ENCODE measurements at regions not wholly inside any gene's neighbourhood (a gene's known extent, or its start where the extent isn't known, plus 50 kb on each side); places are given as distances from the start of the nearest gene placed in this dataset.

GRCh38 chr5:154132718-154133307, 57.7 kb upstream of the GALNT10 start (continued):
- TF ChIP-seq, protein P1, sequence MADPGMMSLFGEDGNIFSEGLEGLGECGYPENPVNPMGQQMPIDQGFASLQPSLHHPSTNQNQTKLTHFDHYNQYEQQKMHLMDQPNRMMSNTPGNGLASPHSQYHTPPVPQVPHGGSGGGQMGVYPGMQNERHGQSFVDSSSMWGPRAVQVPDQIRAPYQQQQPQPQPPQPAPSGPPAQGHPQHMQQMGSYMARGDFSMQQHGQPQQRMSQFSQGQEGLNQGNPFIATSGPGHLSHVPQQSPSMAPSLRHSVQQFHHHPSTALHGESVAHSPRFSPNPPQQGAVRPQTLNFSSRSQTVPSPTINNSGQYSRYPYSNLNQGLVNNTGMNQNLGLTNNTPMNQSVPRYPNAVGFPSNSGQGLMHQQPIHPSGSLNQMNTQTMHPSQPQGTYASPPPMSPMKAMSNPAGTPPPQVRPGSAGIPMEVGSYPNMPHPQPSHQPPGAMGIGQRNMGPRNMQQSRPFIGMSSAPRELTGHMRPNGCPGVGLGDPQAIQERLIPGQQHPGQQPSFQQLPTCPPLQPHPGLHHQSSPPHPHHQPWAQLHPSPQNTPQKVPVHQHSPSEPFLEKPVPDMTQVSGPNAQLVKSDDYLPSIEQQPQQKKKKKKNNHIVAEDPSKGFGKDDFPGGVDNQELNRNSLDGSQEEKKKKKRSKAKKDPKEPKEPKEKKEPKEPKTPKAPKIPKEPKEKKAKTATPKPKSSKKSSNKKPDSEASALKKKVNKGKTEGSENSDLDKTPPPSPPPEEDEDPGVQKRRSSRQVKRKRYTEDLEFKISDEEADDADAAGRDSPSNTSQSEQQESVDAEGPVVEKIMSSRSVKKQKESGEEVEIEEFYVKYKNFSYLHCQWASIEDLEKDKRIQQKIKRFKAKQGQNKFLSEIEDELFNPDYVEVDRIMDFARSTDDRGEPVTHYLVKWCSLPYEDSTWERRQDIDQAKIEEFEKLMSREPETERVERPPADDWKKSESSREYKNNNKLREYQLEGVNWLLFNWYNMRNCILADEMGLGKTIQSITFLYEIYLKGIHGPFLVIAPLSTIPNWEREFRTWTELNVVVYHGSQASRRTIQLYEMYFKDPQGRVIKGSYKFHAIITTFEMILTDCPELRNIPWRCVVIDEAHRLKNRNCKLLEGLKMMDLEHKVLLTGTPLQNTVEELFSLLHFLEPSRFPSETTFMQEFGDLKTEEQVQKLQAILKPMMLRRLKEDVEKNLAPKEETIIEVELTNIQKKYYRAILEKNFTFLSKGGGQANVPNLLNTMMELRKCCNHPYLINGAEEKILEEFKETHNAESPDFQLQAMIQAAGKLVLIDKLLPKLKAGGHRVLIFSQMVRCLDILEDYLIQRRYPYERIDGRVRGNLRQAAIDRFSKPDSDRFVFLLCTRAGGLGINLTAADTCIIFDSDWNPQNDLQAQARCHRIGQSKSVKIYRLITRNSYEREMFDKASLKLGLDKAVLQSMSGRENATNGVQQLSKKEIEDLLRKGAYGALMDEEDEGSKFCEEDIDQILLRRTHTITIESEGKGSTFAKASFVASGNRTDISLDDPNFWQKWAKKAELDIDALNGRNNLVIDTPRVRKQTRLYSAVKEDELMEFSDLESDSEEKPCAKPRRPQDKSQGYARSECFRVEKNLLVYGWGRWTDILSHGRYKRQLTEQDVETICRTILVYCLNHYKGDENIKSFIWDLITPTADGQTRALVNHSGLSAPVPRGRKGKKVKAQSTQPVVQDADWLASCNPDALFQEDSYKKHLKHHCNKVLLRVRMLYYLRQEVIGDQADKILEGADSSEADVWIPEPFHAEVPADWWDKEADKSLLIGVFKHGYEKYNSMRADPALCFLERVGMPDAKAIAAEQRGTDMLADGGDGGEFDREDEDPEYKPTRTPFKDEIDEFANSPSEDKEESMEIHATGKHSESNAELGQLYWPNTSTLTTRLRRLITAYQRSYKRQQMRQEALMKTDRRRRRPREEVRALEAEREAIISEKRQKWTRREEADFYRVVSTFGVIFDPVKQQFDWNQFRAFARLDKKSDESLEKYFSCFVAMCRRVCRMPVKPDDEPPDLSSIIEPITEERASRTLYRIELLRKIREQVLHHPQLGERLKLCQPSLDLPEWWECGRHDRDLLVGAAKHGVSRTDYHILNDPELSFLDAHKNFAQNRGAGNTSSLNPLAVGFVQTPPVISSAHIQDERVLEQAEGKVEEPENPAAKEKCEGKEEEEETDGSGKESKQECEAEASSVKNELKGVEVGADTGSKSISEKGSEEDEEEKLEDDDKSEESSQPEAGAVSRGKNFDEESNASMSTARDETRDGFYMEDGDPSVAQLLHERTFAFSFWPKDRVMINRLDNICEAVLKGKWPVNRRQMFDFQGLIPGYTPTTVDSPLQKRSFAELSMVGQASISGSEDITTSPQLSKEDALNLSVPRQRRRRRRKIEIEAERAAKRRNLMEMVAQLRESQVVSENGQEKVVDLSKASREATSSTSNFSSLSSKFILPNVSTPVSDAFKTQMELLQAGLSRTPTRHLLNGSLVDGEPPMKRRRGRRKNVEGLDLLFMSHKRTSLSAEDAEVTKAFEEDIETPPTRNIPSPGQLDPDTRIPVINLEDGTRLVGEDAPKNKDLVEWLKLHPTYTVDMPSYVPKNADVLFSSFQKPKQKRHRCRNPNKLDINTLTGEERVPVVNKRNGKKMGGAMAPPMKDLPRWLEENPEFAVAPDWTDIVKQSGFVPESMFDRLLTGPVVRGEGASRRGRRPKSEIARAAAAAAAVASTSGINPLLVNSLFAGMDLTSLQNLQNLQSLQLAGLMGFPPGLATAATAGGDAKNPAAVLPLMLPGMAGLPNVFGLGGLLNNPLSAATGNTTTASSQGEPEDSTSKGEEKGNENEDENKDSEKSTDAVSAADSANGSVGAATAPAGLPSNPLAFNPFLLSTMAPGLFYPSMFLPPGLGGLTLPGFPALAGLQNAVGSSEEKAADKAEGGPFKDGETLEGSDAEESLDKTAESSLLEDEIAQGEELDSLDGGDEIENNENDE (IDR thresholded peaks at IDR 0.05; ENCODE audit: insufficient replicate concordance, low read length) = no peak
- TF ChIP-seq RFX5 (IDR thresholded peaks at IDR 0.05; ENCODE audit: borderline replicate concordance, low read depth, low read length) = no peak
- TF ChIP-seq NANOG (IDR thresholded peaks at IDR 0.05; ENCODE audit: insufficient read depth, low read depth, low read length, poor library complexity, severe bottlenecking) = no peak
- TF ChIP-seq KDM1A (IDR thresholded peaks at IDR 0.05; ENCODE audit: borderline replicate concordance, low read length) = no peak
- TF ChIP-seq, protein P2, sequence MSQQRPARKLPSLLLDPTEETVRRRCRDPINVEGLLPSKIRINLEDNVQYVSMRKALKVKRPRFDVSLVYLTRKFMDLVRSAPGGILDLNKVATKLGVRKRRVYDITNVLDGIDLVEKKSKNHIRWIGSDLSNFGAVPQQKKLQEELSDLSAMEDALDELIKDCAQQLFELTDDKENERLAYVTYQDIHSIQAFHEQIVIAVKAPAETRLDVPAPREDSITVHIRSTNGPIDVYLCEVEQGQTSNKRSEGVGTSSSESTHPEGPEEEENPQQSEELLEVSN (IDR thresholded peaks at IDR 0.05) = no peak
